Colon (tissue), 2 donors: ENCODE measurements at regions not wholly inside any gene's neighbourhood (a gene's known extent, or its start where the extent isn't known, plus 50 kb on each side); places are given as distances from the start of the nearest gene placed in this dataset.
"Not testable (repeated sequence)": the region's sequence is repeated elsewhere in the genome, so short reads cannot be mapped to it uniquely, and the experiment has no call there.

Source experiments
- FAIRE-seq: peaks from 2 replicates; lab custom pipeline; 2012; peaks lifted over from hg19 to GRCh38; lab: Jason Lieb, UNC
- donor health status: control.
- donor health status: control.

GRCh38 chr1:72516826-72517225 is 234.5 kb upstream of the NEGR1 start:
- FAIRE-seq = no peak

- FAIRE-seq = no peak
These were observed 233.9 kb upstream of the NEGR1 start for GRCh38 chr1:72516264-72516663.

GRCh38 chr1:72498371-72498770 is 216.0 kb upstream of the NEGR1 start:
- FAIRE-seq = no peak

GRCh38 chr1:72489801-72490200 is 207.5 kb upstream of the NEGR1 start:
- no peak for FAIRE-seq

GRCh38 chr1:72485801-72486200 is 203.5 kb upstream of the NEGR1 start:
- no peak for FAIRE-seq

GRCh38 chr1:72483846-72484357 is 201.6 kb upstream of the NEGR1 start:
- no peak for FAIRE-seq

- no peak for FAIRE-seq
These were observed 200.5 kb upstream of the NEGR1 start for GRCh38 chr1:72482736-72483413.

- no peak for FAIRE-seq
These were observed 199.2 kb upstream of the NEGR1 start for GRCh38 chr1:72481420-72481970.

- no peak for FAIRE-seq
These were observed 184.0 kb upstream of the NEGR1 start for GRCh38 chr1:72466376-72466775.

- FAIRE-seq = no peak
These were observed 180.0 kb upstream of the NEGR1 start for GRCh38 chr1:72462186-72462905.

- FAIRE-seq = no peak
These were observed 159.9 kb upstream of the NEGR1 start for GRCh38 chr1:72442262-72442661.

GRCh38 chr1:72439036-72439435 is 156.7 kb upstream of the NEGR1 start:
- no peak for FAIRE-seq

- FAIRE-seq = no peak
These were observed 155.9 kb upstream of the NEGR1 start for GRCh38 chr1:72438270-72438669.

- no peak for FAIRE-seq
These were observed 152.7 kb upstream of the NEGR1 start for GRCh38 chr1:72435025-72435424.

- FAIRE-seq = no peak
These were observed 151.7 kb upstream of the NEGR1 start for GRCh38 chr1:72434070-72434469.

- no peak for FAIRE-seq
These were observed 151.3 kb upstream of the NEGR1 start for GRCh38 chr1:72433591-72433990.

GRCh38 chr1:72432645-72433267 is 150.4 kb upstream of the NEGR1 start:
- no peak for FAIRE-seq

GRCh38 chr1:72431810-72432209 is 149.5 kb upstream of the NEGR1 start:
- FAIRE-seq = no peak

GRCh38 chr1:72428276-72428675 is 145.9 kb upstream of the NEGR1 start:
- FAIRE-seq = not testable (repeated sequence)

GRCh38 chr1:72419229-72419628 is 136.9 kb upstream of the NEGR1 start:
- FAIRE-seq = no peak

GRCh38 chr1:72412286-72412685 is 129.9 kb upstream of the NEGR1 start:
- no peak for FAIRE-seq

- FAIRE-seq = no peak
These were observed 117.5 kb upstream of the NEGR1 start for GRCh38 chr1:72399807-72400206.

- FAIRE-seq = no peak
These were observed 115.4 kb upstream of the NEGR1 start for GRCh38 chr1:72397786-72398185.
